ENCODE measurements at regions not wholly inside any gene's neighbourhood (a gene's known extent, or its start where the extent isn't known, plus 50 kb on each side); places are given as distances from the start of the nearest gene placed in this dataset.

DNA sequence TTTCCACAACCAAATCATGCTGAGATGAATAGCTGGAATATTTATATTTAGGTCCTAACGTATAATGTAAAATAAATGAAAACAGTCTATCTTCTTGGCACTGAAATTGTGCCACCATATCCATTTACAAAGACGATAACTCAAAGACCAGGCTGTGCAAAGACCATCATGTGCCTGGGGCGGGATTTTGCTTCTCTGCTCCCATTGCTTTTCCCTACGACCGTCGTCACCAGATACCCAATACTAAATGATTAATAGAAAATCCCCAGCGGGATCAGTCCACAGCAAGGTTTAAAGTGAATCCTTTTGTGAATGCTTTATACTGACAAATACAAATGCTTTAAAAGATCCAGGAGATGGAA lies 194.3 kb upstream of the ARL4C start:
- no peak for DNase-seq (ENCODE audit: low read depth)
- TF ChIP-seq, protein P1, sequence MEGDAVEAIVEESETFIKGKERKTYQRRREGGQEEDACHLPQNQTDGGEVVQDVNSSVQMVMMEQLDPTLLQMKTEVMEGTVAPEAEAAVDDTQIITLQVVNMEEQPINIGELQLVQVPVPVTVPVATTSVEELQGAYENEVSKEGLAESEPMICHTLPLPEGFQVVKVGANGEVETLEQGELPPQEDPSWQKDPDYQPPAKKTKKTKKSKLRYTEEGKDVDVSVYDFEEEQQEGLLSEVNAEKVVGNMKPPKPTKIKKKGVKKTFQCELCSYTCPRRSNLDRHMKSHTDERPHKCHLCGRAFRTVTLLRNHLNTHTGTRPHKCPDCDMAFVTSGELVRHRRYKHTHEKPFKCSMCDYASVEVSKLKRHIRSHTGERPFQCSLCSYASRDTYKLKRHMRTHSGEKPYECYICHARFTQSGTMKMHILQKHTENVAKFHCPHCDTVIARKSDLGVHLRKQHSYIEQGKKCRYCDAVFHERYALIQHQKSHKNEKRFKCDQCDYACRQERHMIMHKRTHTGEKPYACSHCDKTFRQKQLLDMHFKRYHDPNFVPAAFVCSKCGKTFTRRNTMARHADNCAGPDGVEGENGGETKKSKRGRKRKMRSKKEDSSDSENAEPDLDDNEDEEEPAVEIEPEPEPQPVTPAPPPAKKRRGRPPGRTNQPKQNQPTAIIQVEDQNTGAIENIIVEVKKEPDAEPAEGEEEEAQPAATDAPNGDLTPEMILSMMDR (IDR thresholded peaks at IDR 0.05; ENCODE audit: insufficient read depth, low read length) = no peak
- no peak overlapping the region for H3K4me3 ChIP-seq (ENCODE audit: low read depth, low read length)

DNA sequence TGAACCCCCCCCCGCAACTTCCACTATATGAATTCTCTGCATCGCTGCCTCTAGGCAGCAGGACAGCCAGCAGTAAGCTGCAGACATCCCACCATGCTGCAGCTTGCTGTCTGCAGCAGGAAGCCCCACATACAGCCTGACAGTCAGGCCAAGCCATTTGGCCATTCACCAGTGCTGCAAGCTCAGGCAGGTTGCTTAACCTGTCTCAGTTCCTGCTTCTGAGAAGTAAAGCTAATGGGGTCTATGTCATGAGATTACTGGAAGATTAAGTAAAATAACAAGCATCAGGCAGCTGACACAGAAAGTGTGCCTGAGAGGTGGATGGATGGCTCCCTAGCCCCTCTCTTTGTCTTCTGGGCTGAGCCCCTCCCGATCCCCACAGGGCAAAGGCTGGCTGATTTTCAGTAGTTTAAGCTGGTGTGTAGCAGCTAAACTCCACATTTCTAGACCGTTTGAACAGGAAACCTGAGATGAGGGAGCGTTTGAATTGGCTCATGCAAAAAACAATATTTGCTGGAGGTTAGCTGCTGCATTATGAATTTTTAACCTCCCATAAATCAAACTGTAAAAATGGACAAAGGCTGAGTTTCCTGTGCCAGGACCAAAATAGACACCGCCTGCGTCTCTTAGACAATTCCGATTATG lies 193.8 kb upstream of the ARL4C start:
- DNase-seq (ENCODE audit: low read depth) = peak; percentile 96
- TF ChIP-seq, protein P1 (IDR thresholded peaks at IDR 0.05; ENCODE audit: insufficient read depth, low read length) = no peak
- H3K4me3 ChIP-seq (ENCODE audit: low read depth, low read length) = no peak overlapping the region

DNA sequence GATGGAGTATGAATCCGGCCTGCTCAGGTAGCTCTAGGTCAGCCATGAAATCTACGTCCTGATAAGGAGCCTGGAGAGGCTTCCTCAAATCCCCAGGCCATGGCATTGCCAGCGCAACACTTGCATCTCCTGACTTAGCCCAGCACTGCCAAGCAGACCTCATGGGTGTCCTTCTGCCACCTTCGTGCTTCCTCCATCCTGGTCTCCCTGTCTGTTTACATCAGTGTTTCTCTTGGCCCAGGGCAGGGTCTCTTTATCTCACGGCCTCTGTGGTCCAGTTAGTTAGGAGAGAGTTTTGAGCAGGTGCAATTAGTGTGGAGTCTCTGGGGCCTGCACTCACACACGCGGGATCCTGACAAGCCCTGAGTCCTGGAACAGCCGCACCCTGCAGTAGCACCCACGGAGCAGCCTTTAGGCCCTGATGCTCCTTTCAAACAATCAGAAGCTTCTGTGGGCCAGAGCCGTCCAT lies 193.1 kb upstream of the ARL4C start:
- TF ChIP-seq, protein P1 (IDR thresholded peaks at IDR 0.05; ENCODE audit: insufficient read depth, low read length) = no peak
- H3K4me3 ChIP-seq (ENCODE audit: low read depth, low read length) = no peak overlapping the region
- no peak for DNase-seq (ENCODE audit: low read depth)

DNA sequence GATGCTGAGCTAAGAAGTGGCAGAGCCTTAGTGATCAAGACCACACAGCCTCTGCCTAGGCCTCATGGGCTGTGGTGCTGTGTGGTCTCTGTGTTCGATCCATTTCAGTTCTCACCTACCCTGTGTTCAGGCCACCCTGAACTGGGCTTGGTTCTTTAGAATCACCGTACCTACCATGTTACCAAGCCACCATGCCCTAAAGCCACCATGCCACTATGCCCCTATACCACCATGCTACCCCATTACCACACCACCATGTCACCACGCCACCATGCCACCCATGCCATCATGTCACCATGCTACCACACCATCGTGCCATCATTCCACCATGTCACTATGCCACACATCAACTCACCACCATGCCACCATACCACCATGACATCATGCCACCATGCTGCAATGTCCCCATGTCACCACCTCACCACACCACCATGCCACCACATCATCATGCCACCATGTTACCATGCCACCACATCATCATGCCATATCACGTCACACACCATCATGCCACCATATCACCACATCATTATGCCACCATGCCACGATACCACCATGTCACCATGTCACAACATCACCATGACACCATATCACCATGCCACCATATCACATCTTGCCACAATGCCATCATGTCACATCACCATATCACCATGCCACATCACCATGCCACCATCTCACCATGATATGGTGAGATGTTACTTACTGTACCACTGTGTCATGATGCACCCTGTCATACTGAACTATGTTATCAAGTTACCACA lies 191.0 kb upstream of the ARL4C start:
- H3K4me3 ChIP-seq (ENCODE audit: low read depth, low read length) = no peak overlapping the region
- TF ChIP-seq, protein P1 (IDR thresholded peaks at IDR 0.05; ENCODE audit: insufficient read depth, low read length) = no peak
- no peak for DNase-seq (ENCODE audit: low read depth)

DNA sequence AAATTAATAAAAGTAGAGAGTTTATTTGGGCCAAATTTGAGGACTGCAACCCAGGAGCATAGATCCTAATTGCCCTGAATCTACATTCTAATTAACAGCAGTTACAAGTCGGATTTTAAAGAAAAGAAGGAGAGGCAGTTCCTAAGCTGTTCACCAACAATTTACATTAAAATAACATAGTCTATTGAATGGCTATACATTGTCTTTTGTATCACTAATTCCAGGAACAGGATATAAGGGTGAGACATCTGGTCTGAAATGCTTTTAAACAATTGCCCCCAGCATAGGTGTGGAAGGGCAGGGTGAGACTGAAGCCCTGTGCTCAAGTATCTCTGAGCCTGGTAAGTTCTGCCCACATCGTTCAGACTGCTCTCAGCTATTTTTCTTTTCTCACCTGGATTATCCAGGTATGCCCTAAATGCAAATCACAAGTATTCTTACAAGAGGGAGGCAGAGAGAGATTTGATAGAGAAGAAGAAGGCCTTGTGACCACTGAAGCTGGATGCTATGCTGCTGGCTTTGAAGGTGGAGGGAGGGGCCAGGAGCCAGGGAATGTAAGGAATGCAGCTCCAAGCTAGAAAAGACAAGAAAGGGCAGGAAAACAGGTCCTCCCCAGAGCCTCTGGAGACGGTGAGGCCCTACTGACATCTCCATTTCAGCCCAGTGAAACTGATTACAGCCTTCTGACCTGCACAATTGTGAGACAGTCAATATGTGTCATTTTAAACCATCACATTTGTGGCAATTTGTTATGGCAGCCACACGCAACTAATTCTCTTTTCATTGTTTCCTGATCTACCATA lies 189.4 kb upstream of the ARL4C start:
- DNase-seq (ENCODE audit: low read depth) = peak; percentile 68

DNA sequence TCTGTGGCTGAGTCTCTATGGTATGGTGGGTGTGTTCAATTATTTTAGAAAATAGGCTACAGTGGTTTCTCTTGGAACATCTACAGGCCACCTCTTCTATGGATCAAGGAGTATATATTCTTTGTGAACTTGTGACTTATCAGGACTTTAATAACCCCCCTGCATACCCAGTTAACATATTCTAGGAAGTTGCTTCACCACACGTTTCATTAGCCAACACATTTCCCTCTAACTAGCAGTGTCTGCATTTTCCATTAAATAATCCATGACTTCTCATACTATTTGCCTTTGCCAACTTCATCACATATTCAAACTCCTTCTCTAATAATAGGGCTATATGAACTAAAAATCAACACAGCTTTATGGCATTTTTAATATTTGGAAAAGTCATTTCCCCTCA lies 187.6 kb upstream of the ARL4C start:
- DNase-seq (ENCODE audit: low read depth) = no peak
- H3K4me3 ChIP-seq (ENCODE audit: low read depth, low read length) = no peak overlapping the region
- TF ChIP-seq, protein P1 (IDR thresholded peaks at IDR 0.05; ENCODE audit: insufficient read depth, low read length) = no peak

More for the DNA sequence above, 189.4 kb upstream of the ARL4C start:
- TF ChIP-seq, protein P1 (IDR thresholded peaks at IDR 0.05; ENCODE audit: insufficient read depth, low read length) = no peak
- no peak overlapping the region for H3K4me3 ChIP-seq (ENCODE audit: low read depth, low read length)

Measured in fibroblast of the aortic adventitia (primary cell).